ENCODE measurements at regions not wholly inside any gene's neighbourhood (a gene's known extent, or its start where the extent isn't known, plus 50 kb on each side); places are given as distances from the start of the nearest gene placed in this dataset.
"Not testable (repeated sequence)": the region's sequence is repeated elsewhere in the genome, so short reads cannot be mapped to it uniquely, and the experiment has no call there.

- not testable (repeated sequence) for DNase-seq
Observed at GRCh38 chr13:18322821-18323220, 858.8 kb downstream of the TUBA3C start.

GRCh38 chr13:18319653-18320052 lies 862.0 kb downstream of the TUBA3C start:
- DNase-seq: not testable (repeated sequence)

- not testable (repeated sequence) for DNase-seq
Observed at GRCh38 chr13:18303240-18303813, 878.3 kb downstream of the TUBA3C start.

GRCh38 chr13:18300968-18301367 lies 880.7 kb downstream of the TUBA3C start:
- not testable (repeated sequence) for DNase-seq

GRCh38 chr13:18297359-18297758 lies 884.3 kb downstream of the TUBA3C start:
- not testable (repeated sequence) for DNase-seq

GRCh38 chr13:18296617-18297016 lies 885.0 kb downstream of the TUBA3C start:
- DNase-seq: not testable (repeated sequence)

GRCh38 chr13:18294311-18294710 lies 887.3 kb downstream of the TUBA3C start:
- not testable (repeated sequence) for DNase-seq

- DNase-seq: not testable (repeated sequence)
Observed at GRCh38 chr13:18286848-18287247, 894.8 kb downstream of the TUBA3C start.

- not testable (repeated sequence) for DNase-seq
Observed at GRCh38 chr13:18285663-18286062, 896.0 kb downstream of the TUBA3C start.

- not testable (repeated sequence) for DNase-seq
Observed at GRCh38 chr13:18284040-18284439, 897.6 kb downstream of the TUBA3C start.

GRCh38 chr13:18281829-18282597 lies 899.6 kb downstream of the TUBA3C start:
- DNase-seq: not testable (repeated sequence)

GRCh38 chr13:18280904-18281828 lies 900.5 kb downstream of the TUBA3C start:
- DNase-seq: not testable (repeated sequence)

GRCh38 chr13:18279971-18280370 lies 901.7 kb downstream of the TUBA3C start:
- DNase-seq: not testable (repeated sequence)

GRCh38 chr13:18277372-18277771 lies 904.3 kb downstream of the TUBA3C start:
- not testable (repeated sequence) for DNase-seq

- DNase-seq: not testable (repeated sequence)
Observed at GRCh38 chr13:18276280-18276679, 905.3 kb downstream of the TUBA3C start.

- not testable (repeated sequence) for DNase-seq
Observed at GRCh38 chr13:18273785-18274514, 907.7 kb downstream of the TUBA3C start.

GRCh38 chr13:18258801-18259419 lies 922.7 kb downstream of the TUBA3C start:
- not testable (repeated sequence) for DNase-seq

- DNase-seq: not testable (repeated sequence)
Observed at GRCh38 chr13:18257686-18258085, 923.9 kb downstream of the TUBA3C start.

- DNase-seq: not testable (repeated sequence)
Observed at GRCh38 chr13:18252848-18253247, 928.8 kb downstream of the TUBA3C start.

GRCh38 chr13:18248533-18249240 lies 932.9 kb downstream of the TUBA3C start:
- DNase-seq: not testable (repeated sequence)

- DNase-seq: not testable (repeated sequence)
Observed at GRCh38 chr13:18240086-18240485, 941.5 kb downstream of the TUBA3C start.

Measured in CD4-positive, alpha-beta T cell treated with Interleukin-12 subunit alpha and Interleukin-12 subunit beta, for 1 hour (primary cell).